CD14-positive monocyte (primary cell): ENCODE measurements at regions not wholly inside any gene's neighbourhood (a gene's known extent, or its start where the extent isn't known, plus 50 kb on each side); places are given as distances from the start of the nearest gene placed in this dataset.

Experiments
- DNase-seq, 3 donors: peaks; one replicate each; pipeline ENCODE4 v3.0.0-alpha.2; 2011 to 2022
- H2AFZ ChIP-seq: 2 replicates; pipeline ENCODE4 v1.6.0; 2012; ENCODE audit warnings: mild to moderate bottlenecking, low read depth, low read length, inconsistent platforms; ENCODE audit not compliant: insufficient read depth, poor library complexity, severe bottlenecking
- H3K27ac ChIP-seq, 2 donors: 1 replicate in 1 of 2; 2 replicates in 1 of 2; pipeline ENCODE4 v1.5.1; 2012 to 2013; ENCODE audit warnings: low read length in 2 of 2, control low read depth in 1 of 2, inconsistent platforms in 1 of 2, low read depth in 1 of 2, mild to moderate bottlenecking in 1 of 2
- H3K27me3 ChIP-seq, 2 donors: one replicate each; pipeline versions ENCODE4 v1.6.0 to v1.6.1; 2011 to 2013; ENCODE audit warnings: low read length in 2 of 2; ENCODE audit not compliant: control insufficient read depth in 2 of 2, insufficient read depth in 2 of 2
- H3K36me3 ChIP-seq, 2 donors: replicated peaks in 1 of 2; 1 replicate in 1 of 2; 2 replicates in 1 of 2; pipeline versions ENCODE4 v1.5.1 to v1.6.1; 2012 to 2013; ENCODE audit warnings: low read length in 2 of 2, control low read depth in 1 of 2, inconsistent platforms in 1 of 2, mild to moderate bottlenecking in 1 of 2; ENCODE audit not compliant: insufficient read depth in 2 of 2, control insufficient read depth in 1 of 2
- H3K4me1 ChIP-seq, 2 donors: 1 replicate in 1 of 2; 2 replicates in 1 of 2; pipeline versions ENCODE4 v1.5.1 to v1.6.1; 2012 to 2013; ENCODE audit warnings: low read length in 2 of 2, control low read depth in 1 of 2, inconsistent platforms in 1 of 2, mild to moderate bottlenecking in 1 of 2, moderate library complexity in 1 of 2; ENCODE audit not compliant: insufficient read depth in 2 of 2, control insufficient read depth in 1 of 2
- H3K4me2 ChIP-seq: replicated peaks from 2 replicates; pipeline ENCODE3; 2012; ENCODE audit warnings: low read length, moderate library complexity, mild to moderate bottlenecking; ENCODE audit not compliant: poor library complexity, severe bottlenecking; ENCODE audit errors: extremely low read depth
- H3K4me3 ChIP-seq, 3 experiments: fragments of 200-600 bp in 1 of 3; sonication (generic) in 1 of 3; replicated peaks in 1 of 3; 1 replicate in 2 of 3; 2 replicates in 1 of 3; pipeline ENCODE4 v1.5.1; 2011 to 2013; ENCODE audit warnings: low read length in 3 of 3, mild to moderate bottlenecking in 3 of 3, control low read depth in 2 of 3, low read depth in 2 of 3, inconsistent platforms in 1 of 3, moderate library complexity in 1 of 3
- H3K79me2 ChIP-seq: 2 replicates; pipeline ENCODE4 v1.6.0; 2012; ENCODE audit warnings: mild to moderate bottlenecking, control low read depth, inconsistent platforms, low read length, moderate library complexity; ENCODE audit not compliant: insufficient read depth
- H3K9ac ChIP-seq: 2 replicates; pipeline ENCODE4 v1.6.0; 2017; ENCODE audit warnings: low read length, mild to moderate bottlenecking; ENCODE audit not compliant: insufficient read depth, poor library complexity, severe bottlenecking
- H3K9me3 ChIP-seq, 2 donors: replicated peaks in 1 of 2; 1 replicate in 1 of 2; 2 replicates in 1 of 2; pipeline versions ENCODE4 v1.5.1 to v1.6.1; 2012 to 2013; ENCODE audit warnings: low read length in 2 of 2, control low read depth in 1 of 2; ENCODE audit not compliant: control insufficient read depth in 1 of 2, insufficient read depth in 1 of 2
- H4K20me1 ChIP-seq: 2 replicates; pipeline ENCODE4 v1.6.0; 2012; ENCODE audit warnings: mild to moderate bottlenecking, low read length, control low read depth, moderate library complexity; ENCODE audit not compliant: insufficient read depth
- H3K27ac Mint-ChIP-seq, 7 donors: one replicate each; pipeline ENCODE4 v1.8.0; 2020; ENCODE audit warnings: mild to moderate bottlenecking in 7 of 7, mixed read lengths in 7 of 7, moderate library complexity in 6 of 7, inconsistent platforms in 2 of 7
- H3K27me3 Mint-ChIP-seq, 3 donors: one replicate each; pipeline ENCODE4 v1.8.0; 2021 to 2022; ENCODE audit warnings: low read depth in 3 of 3, mild to moderate bottlenecking in 3 of 3, mixed read lengths in 3 of 3, moderate library complexity in 3 of 3, inconsistent platforms in 1 of 3
- H3K36me3 Mint-ChIP-seq, 2 donors: one replicate each; pipeline ENCODE4 v1.8.0; 2020; ENCODE audit warnings: mixed read lengths in 2 of 2, inconsistent platforms in 1 of 2, mild to moderate bottlenecking in 1 of 2
- H3K4me1 Mint-ChIP-seq: one replicate; pipeline ENCODE4 v1.8.0; 2020; ENCODE audit warnings: mild to moderate bottlenecking, mixed read lengths
- H3K4me3 Mint-ChIP-seq, 2 donors: one replicate each; pipeline ENCODE4 v1.8.0; 2020; ENCODE audit warnings: mild to moderate bottlenecking in 2 of 2, mixed read lengths in 2 of 2, moderate library complexity in 1 of 2
- H3K9me3 Mint-ChIP-seq, 7 donors: one replicate each; pipeline ENCODE4 v1.8.0; 2020 to 2022; ENCODE audit warnings: mixed read lengths in 7 of 7, mild to moderate bottlenecking in 6 of 7, moderate library complexity in 6 of 7, inconsistent platforms in 2 of 7
- WGBS: methylation state at CpG from one replicate; pipeline ENCODE4 v1.1.5; 2013; ENCODE audit warnings: missing lambda C conversion rate; ENCODE audit not compliant: insufficient coverage; 5-methylcytosine and 5-hydroxymethylcytosine counted together
- intact Hi-C, 2 donors: fragments of 100-400 bp; cut with micrococcal nuclease; formaldehyde crosslinking; loops; one replicate each; pipeline versions ENCODE4 v1.15.0 to v1.15.1; 2023
- TF ChIP-seq, protein P1 (sequence below): fragments of 200-600 bp; IDR thresholded peaks from one replicate; pipeline ENCODE4 v1.8.0; 2022; ENCODE audit warnings: antibody characterized with exemption, mild to moderate bottlenecking

DNA sequence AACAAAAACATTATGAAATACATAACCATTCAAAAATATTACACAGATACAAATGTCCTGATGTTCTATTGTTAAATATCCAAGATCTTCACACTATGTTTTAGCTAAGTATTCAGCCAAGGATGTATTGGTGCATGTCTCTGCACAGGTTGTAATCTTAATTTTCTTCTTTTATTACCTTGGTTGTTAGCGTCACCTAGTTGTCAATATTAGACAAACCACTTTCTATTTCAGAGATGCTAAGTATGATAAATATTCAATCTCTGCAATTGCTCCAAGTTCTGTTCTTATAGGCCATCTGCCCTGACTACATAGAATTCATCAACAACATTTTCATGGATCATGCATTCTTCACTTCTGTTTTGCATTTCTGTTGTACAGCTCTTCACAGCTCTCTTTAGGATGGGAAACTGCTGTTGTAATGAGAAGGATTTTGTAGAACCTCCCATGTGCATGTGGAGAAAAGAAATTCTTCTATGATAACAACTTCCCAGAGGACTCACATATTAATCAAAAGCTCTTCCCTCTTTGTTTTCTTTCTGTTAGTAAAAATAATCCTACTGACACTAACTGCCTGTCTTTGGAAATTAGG lies 380.1 kb downstream of the NUF2 start:
- Mint-ChIP-seq H3K27me3 (no peaks in the 10 kb centered on the region), H3K9me3 (peaks cover 0 to 3% (median 1%) of the 10 kb centered on the region in 7 donors), H3K4me1 (no peaks in the 10 kb centered on the region), H3K27ac (no peak overlapping the region), H3K4me3 (no peak overlapping the region), H3K36me3 (no peaks in the 10 kb centered on the region)
- TF ChIP-seq, protein P1, sequence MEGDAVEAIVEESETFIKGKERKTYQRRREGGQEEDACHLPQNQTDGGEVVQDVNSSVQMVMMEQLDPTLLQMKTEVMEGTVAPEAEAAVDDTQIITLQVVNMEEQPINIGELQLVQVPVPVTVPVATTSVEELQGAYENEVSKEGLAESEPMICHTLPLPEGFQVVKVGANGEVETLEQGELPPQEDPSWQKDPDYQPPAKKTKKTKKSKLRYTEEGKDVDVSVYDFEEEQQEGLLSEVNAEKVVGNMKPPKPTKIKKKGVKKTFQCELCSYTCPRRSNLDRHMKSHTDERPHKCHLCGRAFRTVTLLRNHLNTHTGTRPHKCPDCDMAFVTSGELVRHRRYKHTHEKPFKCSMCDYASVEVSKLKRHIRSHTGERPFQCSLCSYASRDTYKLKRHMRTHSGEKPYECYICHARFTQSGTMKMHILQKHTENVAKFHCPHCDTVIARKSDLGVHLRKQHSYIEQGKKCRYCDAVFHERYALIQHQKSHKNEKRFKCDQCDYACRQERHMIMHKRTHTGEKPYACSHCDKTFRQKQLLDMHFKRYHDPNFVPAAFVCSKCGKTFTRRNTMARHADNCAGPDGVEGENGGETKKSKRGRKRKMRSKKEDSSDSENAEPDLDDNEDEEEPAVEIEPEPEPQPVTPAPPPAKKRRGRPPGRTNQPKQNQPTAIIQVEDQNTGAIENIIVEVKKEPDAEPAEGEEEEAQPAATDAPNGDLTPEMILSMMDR: no peak
- Histone ChIP-seq H3K4me1 (no peaks in the 10 kb centered on the region), H3K9me3 (peaks cover 0 to 4% of the 10 kb centered on the region in 2 donors), H4K20me1 (no peaks in the 10 kb centered on the region), H3K9ac (no peak overlapping the region), H2AFZ (no peak overlapping the region), H3K4me2 (no peak overlapping the region), H3K27me3 (no peaks in the 10 kb centered on the region), H3K27ac (no peak overlapping the region), H3K4me3 (no peak overlapping the region), H3K36me3 (no peaks in the 10 kb centered on the region), H3K79me2 (no peaks in the 10 kb centered on the region)
- no CpG with 5 or more reads among the region's 1 CpG for WGBS
- intact Hi-C loops: no loop called here
- DNase-seq: no peak

DNA sequence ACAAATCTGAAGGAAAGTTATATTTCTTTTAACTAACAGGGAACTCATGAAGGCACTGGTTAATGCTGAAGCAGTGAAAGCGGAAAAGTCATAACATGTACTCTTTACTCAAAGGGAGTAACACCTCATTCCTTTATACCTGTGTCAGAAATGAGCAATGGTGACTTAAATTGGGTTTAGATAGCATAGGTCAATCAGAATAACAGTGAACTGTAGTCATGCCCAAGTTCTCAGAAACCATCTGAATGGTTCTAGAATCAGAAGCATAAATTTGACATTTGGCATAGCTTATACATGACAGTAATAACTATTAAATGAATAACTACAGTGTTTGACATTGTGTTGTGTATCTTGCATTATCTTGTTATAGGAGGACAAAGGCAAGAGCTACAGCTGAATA lies 382.0 kb downstream of the NUF2 start:
- H2AFZ ChIP-seq: no peak overlapping the region
- H3K27me3 ChIP-seq: no peaks in the 10 kb centered on the region
- no peaks in the 10 kb centered on the region for H3K36me3 ChIP-seq
- intact Hi-C loops: no loop called here
- no peaks in the 10 kb centered on the region for H3K4me1 Mint-ChIP-seq
- H3K4me1 ChIP-seq: no peaks in the 10 kb centered on the region
- DNase-seq: no peak
- no CpG with 5 or more reads among the region's 1 CpG for WGBS
- no peak overlapping the region for H3K4me3 ChIP-seq
- H3K9ac ChIP-seq: no peak overlapping the region
- no peaks in the 10 kb centered on the region for H3K27me3 Mint-ChIP-seq
- H3K4me3 Mint-ChIP-seq: no peak overlapping the region
- no peaks in the 10 kb centered on the region for H4K20me1 ChIP-seq
- TF ChIP-seq, protein P1: no peak
- H3K36me3 Mint-ChIP-seq: no peaks in the 10 kb centered on the region
- H3K4me2 ChIP-seq: no peak overlapping the region
- peaks cover 0 to 5% of the 10 kb centered on the region in 2 donors for H3K9me3 ChIP-seq
- peaks cover 0 to 5% (median 1%) of the 10 kb centered on the region in 7 donors for H3K9me3 Mint-ChIP-seq
- H3K27ac Mint-ChIP-seq: no peak overlapping the region
- no peak overlapping the region for H3K27ac ChIP-seq
- no peaks in the 10 kb centered on the region for H3K79me2 ChIP-seq
